ENCODE measurements at regions not wholly inside any gene's neighbourhood (a gene's known extent, or its start where the extent isn't known, plus 50 kb on each side); places are given as distances from the start of the nearest gene placed in this dataset.

DNA sequence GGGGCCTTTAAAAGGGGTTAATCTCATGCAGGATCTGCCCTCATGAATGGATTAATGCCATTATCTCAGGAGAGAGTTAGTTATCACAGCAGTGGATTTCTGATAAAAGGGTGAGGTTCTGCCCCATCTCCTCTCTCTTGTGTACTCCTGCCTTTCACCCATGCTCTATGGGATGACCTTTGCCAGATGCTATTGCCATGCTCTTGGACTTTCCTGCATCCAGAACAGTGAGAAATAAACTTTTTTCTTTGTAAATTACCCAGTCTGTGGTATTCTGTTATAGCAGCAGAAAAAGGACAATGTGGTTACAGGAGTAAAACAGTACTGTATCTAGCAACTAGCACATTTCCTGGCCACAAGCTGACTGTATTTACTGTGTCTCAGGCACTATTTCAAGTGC lies 58.0 kb upstream of the CCN2 start:
- Histone ChIP-seq H3K27ac (replicated peaks in 1 of 4) (peak overlapping the region in 3 of 4 donors; percentile 70 to 79 (median 73)), H3K4me3 (no peak overlapping the region), H3K27me3 (no peaks in the 10 kb centered on the region), H3K36me3 (no peaks in the 10 kb centered on the region), H3K9me3 (peaks cover 0 to 6% (median 0%) of the 10 kb centered on the region in 4 donors), H3K4me1 (peaks cover 0 to 50% (median 31%) of the 10 kb centered on the region in 4 donors)
- TF ChIP-seq EP300 (IDR thresholded peaks at IDR 0.05) = no peak
- TF ChIP-seq, protein P1, sequence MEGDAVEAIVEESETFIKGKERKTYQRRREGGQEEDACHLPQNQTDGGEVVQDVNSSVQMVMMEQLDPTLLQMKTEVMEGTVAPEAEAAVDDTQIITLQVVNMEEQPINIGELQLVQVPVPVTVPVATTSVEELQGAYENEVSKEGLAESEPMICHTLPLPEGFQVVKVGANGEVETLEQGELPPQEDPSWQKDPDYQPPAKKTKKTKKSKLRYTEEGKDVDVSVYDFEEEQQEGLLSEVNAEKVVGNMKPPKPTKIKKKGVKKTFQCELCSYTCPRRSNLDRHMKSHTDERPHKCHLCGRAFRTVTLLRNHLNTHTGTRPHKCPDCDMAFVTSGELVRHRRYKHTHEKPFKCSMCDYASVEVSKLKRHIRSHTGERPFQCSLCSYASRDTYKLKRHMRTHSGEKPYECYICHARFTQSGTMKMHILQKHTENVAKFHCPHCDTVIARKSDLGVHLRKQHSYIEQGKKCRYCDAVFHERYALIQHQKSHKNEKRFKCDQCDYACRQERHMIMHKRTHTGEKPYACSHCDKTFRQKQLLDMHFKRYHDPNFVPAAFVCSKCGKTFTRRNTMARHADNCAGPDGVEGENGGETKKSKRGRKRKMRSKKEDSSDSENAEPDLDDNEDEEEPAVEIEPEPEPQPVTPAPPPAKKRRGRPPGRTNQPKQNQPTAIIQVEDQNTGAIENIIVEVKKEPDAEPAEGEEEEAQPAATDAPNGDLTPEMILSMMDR (IDR thresholded peaks at IDR 0.05) = no peak
- no peak for DNase-seq (ENCODE audit: extremely low spot score)
- intact Hi-C loops (cut with DNase I) = no loop called here

DNA sequence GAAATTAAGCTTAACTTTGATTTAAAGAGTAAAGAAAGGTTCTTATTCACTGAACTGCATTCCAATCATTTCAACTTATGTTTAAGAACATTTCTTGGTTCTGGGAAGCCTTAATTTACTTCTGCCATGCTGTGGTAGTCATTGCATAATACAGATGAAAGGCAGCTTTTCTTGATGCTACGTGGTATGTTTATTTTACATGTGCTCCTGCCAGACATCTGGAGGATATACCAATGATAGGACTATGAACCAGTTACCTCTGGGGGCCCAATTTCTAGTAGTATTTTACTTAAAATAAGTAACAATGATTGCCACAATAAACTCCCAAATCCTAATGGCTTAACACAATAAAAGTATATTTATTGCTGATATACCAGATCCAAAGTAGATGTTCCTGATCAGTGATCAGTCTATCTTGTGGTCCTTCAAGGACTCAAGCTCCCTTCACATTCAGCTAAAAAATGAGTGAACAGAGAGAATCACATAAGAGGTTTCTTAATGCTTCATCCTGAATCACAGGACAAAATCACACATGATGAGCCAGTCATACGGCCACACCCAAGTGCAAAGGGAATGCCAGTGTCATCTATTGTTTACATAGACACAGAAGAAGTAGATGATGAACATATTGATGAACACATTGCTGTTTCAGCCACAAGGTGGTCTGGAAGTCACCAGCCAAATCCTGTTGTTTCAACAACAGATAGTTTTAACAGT lies 56.5 kb upstream of the CCN2 start:
- H3K27me3 ChIP-seq = no peaks in the 10 kb centered on the region
- DNase-seq (ENCODE audit: extremely low spot score) = no peak
- peaks cover 0 to 48% (median 30%) of the 10 kb centered on the region in 4 donors for H3K4me1 ChIP-seq
- H3K9me3 ChIP-seq = peaks cover 0 to 17% (median 4%) of the 10 kb centered on the region in 4 donors
- no peak overlapping the region for H3K27ac ChIP-seq (replicated peaks in 1 of 4)
- TF ChIP-seq POLR2AphosphoS5 (IDR thresholded peaks at IDR 0.05) (no peak), POLR2A (IDR thresholded peaks at IDR 0.05; ENCODE audit: low read depth) (no peak), EP300 (IDR thresholded peaks at IDR 0.05) (no peak)
- TF ChIP-seq, protein P1 (IDR thresholded peaks at IDR 0.05) = no peak
- no peaks in the 10 kb centered on the region for H3K36me3 ChIP-seq
- no peak overlapping the region for H3K4me3 ChIP-seq
- intact Hi-C loops (cut with DNase I) = no loop called here
- 65% methylated on average over 2 of the region's 2 CpGs for WGBS

DNA sequence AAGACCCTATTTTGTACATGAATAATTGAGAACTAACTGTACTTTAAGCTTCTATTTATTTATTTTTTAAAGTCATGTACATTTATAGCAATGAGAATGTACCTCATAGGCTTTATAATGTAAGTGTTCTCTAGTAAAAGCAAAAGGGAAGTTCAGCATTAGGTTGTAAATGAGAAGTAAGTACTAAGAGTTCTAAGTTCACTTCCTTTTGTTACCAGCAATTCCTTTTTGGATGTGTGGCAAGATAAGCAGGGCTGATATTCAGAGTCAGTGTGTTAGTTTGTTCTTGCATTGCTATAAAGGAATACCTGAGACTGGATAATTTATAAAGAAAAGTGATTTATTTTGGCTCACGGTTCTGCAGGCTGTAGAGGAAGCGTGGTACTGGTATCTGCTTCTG lies 54.0 kb upstream of the CCN2 start:
- TF ChIP-seq POLR2A (IDR thresholded peaks at IDR 0.05; ENCODE audit: low read depth) = no peak
- peaks cover 0 to 25% (median 11%) of the 10 kb centered on the region in 4 donors for H3K4me1 ChIP-seq
- 63% methylated on average over 2 of the region's 2 CpGs for WGBS
- no peak for DNase-seq (ENCODE audit: extremely low spot score)
- intact Hi-C loops (cut with DNase I) = no loop called here
- H3K36me3 ChIP-seq = no peaks in the 10 kb centered on the region
- no peak overlapping the region for H3K4me3 ChIP-seq
- no peak overlapping the region for H3K27ac ChIP-seq (replicated peaks in 1 of 4)
- no peaks in the 10 kb centered on the region for H3K27me3 ChIP-seq
- H3K9me3 ChIP-seq = peaks cover 0 to 17% (median 4%) of the 10 kb centered on the region in 4 donors

DNA sequence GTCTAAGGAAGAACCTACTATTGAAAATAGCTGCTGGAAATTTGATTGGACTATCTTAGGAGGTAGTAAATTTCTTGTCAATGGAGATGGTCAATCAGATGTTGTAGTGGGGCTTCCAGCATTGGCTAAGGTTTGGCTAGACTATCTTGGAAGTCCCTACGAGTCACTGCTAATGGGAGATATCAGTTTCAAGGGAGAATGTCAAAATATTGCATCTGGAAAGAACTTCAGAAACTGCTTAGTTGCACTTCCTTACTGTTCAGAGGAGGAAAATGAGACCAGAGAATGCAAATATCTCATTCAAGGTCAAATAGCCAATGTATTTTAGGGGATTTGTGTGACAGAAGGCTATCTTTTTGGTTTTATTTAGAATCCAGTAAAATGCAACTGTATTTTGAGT lies 53.5 kb upstream of the CCN2 start:
- Histone ChIP-seq H3K4me3 (no peak overlapping the region), H3K27me3 (no peaks in the 10 kb centered on the region), H3K36me3 (no peaks in the 10 kb centered on the region), H3K4me1 (peaks cover 4 to 23% (median 11%) of the 10 kb centered on the region in 4 donors), H3K9me3 (peaks cover 0 to 17% (median 4%) of the 10 kb centered on the region in 4 donors), H3K27ac (replicated peaks in 1 of 4) (no peak overlapping the region)
- no peak for DNase-seq (ENCODE audit: extremely low spot score)
- intact Hi-C loops (cut with DNase I) = no loop called here
- 87% methylated on average over 1 of the region's 1 CpG for WGBS
- TF ChIP-seq POLR2A (IDR thresholded peaks at IDR 0.05; ENCODE audit: low read depth) (no peak), EP300 (IDR thresholded peaks at IDR 0.05) (no peak), POLR2AphosphoS5 (IDR thresholded peaks at IDR 0.05) (no peak)
- TF ChIP-seq, protein P1 (IDR thresholded peaks at IDR 0.05) = no peak

DNA sequence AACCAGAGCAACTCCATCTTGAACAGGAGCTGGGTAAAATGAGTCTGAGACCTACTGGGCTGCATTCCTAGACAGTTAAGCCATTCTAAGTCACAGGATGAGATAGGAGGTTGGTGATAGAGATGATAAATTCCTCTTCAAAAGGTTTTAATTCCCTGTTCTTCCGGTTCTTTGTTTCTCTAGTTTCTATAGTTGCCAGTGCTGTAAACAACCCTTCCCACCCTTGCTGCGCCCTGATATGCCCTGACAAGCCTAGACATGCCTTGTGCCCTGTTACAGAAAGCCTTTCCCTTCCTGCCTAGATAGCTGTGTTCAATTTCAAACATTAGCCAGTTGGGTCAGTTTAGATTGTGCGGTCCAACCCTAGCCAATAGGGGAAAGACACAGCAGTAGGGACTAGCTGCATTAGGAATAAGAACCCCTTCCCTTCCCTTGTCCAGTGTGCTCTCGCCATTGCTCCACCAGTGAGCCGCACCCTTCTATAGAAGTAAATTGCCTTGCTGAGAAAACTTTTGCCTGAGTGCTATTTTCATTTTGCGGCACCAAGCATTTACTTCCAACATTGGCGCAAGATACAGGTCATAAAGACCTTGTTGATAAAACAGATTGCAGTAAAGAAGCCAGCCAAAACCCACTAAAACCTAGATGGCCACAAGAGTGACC lies 52.5 kb upstream of the CCN2 start:
- intact Hi-C loops (cut with DNase I) = no loop called here
- no peak for TF ChIP-seq POLR2AphosphoS5 (IDR thresholded peaks at IDR 0.05)
- no peaks in the 10 kb centered on the region for H3K36me3 ChIP-seq
- peaks cover 8 to 20% (median 11%) of the 10 kb centered on the region in 4 donors for H3K4me1 ChIP-seq
- no peaks in the 10 kb centered on the region for H3K27me3 ChIP-seq
- no peak overlapping the region for H3K27ac ChIP-seq (replicated peaks in 1 of 4)
- WGBS = 96% methylated on average over 7 of the region's 7 CpGs
- peaks cover 0 to 17% (median 4%) of the 10 kb centered on the region in 4 donors for H3K9me3 ChIP-seq
- DNase-seq (ENCODE audit: extremely low spot score) = no peak
- no peak overlapping the region for H3K4me3 ChIP-seq

Small RNAs in the stretch of these regions (small RNA-seq; reads per million reads assigned to genes)
- gene MIR548AJ1 = 0 reads per million in 3 donors

Data from esophagus muscularis mucosa (tissue), 4 donors.